Bronchial epithelial cell (primary cell): ENCODE measurements at regions not wholly inside any gene's neighbourhood (a gene's known extent, or its start where the extent isn't known, plus 50 kb on each side); places are given as distances from the start of the nearest gene placed in this dataset.
"Not testable (repeated sequence)": the region's sequence is repeated elsewhere in the genome, so short reads cannot be mapped to it uniquely, and the experiment has no call there.

Source experiments
- DNase-seq: peaks from one replicate; pipeline ENCODE4 v3.0.0-alpha.2; 2010; ENCODE audit warnings: low read depth
- FAIRE-seq: peaks from 2 replicates; lab custom pipeline; 2011; peaks lifted over from hg19 to GRCh38; lab: Jason Lieb, UNC
- H3K27me3 ChIP-seq: 2 replicates; pipeline ENCODE4 v1.5.1; 2011; ENCODE audit warnings: low read length; ENCODE audit not compliant: control insufficient read depth, insufficient read depth
- H3K36me3 ChIP-seq: 2 replicates; pipeline ENCODE4 v1.5.1; 2011; ENCODE audit warnings: low read length; ENCODE audit not compliant: control insufficient read depth, insufficient read depth
- H3K4me3 ChIP-seq: 2 replicates; pipeline ENCODE4 v1.5.1; 2011; ENCODE audit warnings: mild to moderate bottlenecking, low read depth, low read length, control low read depth
- TF ChIP-seq, protein P1 (sequence below): IDR thresholded peaks from 2 replicates; pipeline ENCODE4 v1.5.1; 2011; ENCODE audit warnings: mild to moderate bottlenecking, moderate library complexity, low read length, control low read depth, inconsistent platforms; ENCODE audit not compliant: insufficient read depth, severe bottlenecking

DNA sequence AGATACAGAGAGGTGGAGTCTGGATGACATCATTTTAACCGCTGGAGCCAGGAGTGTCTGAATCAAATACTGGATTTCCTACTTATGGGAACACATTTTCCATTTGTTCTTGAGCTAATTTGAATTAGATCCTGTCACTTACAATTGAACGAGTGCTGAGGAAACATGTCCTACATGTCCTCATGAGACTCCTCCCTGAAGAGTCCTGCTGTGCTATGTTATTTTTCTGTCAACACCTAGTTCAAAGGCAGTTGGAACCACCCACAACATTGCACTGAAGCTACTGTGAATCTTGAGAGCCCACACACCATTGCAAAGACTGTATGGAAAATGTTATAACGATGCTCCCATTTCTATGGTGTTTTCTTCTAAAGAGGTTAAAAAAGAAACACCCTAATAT, 123.5 kb upstream of the CRBN start:
- TF ChIP-seq, protein P1, sequence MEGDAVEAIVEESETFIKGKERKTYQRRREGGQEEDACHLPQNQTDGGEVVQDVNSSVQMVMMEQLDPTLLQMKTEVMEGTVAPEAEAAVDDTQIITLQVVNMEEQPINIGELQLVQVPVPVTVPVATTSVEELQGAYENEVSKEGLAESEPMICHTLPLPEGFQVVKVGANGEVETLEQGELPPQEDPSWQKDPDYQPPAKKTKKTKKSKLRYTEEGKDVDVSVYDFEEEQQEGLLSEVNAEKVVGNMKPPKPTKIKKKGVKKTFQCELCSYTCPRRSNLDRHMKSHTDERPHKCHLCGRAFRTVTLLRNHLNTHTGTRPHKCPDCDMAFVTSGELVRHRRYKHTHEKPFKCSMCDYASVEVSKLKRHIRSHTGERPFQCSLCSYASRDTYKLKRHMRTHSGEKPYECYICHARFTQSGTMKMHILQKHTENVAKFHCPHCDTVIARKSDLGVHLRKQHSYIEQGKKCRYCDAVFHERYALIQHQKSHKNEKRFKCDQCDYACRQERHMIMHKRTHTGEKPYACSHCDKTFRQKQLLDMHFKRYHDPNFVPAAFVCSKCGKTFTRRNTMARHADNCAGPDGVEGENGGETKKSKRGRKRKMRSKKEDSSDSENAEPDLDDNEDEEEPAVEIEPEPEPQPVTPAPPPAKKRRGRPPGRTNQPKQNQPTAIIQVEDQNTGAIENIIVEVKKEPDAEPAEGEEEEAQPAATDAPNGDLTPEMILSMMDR = no peak
- DNase-seq (no peak), FAIRE-seq (no peak)
- Histone ChIP-seq H3K36me3 (no peaks in the 10 kb centered on the region), H3K27me3 (no peaks in the 10 kb centered on the region), H3K4me3 (no peak overlapping the region)

DNA sequence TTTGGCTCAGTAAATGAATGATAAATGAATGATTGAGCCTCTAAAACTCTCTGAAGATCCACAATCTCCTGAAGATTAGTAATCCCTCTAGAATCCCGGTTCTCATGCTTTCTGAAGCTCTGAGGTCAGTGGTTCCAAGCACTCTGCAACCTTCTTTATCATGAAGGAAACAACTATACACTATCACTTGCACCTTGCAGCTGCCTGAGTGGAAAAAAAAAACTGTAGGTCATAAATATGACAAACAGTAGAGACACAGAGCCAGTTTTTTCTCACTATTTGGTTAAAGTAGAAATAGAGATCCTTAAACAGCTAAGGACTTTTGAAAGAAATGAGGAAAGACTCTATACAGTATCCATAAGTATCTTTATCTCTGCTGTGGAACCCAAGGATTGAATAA, 122.0 kb upstream of the CRBN start:
- Histone ChIP-seq H3K27me3 (no peaks in the 10 kb centered on the region), H3K36me3 (no peaks in the 10 kb centered on the region), H3K4me3 (no peak overlapping the region)
- TF ChIP-seq, protein P1 = no peak
- no peak for DNase-seq
- no peak for FAIRE-seq

DNA sequence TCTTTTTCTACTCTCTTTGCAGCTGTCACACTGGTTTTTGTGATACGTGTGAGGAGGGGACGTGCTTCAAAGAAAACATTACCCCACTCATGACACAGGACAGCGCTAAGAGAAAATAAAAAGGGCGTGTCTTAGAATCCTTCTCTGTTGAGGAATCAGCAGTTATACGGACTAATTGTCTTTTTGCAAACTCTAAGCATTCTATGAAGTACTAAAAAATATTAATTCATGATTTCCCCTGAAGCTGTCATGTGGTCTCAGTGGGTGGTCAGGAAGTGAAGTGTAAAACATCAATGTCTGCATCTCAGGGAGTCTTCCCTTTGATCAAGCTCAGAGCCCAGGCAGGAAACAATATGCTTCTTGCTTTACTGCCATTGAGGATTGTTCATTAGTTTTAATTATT, 117.5 kb upstream of the CRBN start:
- no peak for FAIRE-seq
- H3K27me3 ChIP-seq = no peaks in the 10 kb centered on the region
- H3K36me3 ChIP-seq = no peaks in the 10 kb centered on the region
- DNase-seq = no peak
- H3K4me3 ChIP-seq = no peak overlapping the region
- TF ChIP-seq, protein P1 = no peak

DNA sequence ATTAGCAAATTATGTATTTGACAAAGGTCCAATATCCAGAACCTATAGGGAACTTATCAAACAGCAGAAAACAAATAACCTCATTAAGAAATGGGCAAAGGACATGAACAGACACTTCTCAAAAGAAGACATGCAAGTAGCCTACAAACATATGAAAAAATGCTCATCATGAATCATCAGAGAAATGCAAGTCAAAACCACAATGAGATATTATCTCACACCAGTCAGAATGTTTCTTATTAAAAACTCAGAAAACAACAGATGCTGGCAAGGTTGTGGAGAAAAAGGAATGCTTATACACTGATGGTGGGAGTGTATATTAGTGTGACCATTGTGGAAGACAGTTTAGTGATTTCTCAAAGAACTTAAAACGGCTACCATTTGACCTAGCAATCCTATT, 116.1 kb upstream of the CRBN start:
- Histone ChIP-seq H3K27me3 (no peaks in the 10 kb centered on the region), H3K4me3 (no peak overlapping the region), H3K36me3 (no peaks in the 10 kb centered on the region)
- FAIRE-seq = no peak
- TF ChIP-seq, protein P1 = no peak
- no peak for DNase-seq

DNA sequence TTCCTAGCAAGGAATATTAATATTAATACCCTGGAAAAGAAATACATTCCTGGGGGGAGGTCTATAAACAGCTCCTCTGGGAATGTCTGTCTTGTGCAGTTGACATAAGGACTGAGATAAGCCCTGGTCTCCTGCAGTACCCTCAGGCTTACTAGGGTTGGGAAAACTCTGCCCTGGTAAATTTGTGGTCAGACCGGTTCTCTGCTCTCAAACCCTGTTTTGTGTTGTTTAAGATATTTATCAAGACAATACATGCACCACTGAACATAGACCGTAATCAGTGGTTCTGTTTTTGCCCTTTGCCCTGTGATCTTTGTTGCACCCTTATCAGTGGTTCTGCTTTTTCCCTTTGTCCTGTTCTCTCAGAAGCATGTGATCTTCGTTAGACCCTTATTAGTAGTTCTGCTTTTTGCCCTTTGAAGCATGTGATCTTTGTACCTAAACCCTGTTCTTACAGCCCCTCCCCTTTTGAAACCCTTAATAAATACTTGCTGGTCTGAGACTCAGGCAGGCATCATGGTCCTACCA, 112.3 kb upstream of the CRBN start:
- not testable (repeated sequence) for H3K27me3 ChIP-seq, H3K36me3 ChIP-seq

DNA sequence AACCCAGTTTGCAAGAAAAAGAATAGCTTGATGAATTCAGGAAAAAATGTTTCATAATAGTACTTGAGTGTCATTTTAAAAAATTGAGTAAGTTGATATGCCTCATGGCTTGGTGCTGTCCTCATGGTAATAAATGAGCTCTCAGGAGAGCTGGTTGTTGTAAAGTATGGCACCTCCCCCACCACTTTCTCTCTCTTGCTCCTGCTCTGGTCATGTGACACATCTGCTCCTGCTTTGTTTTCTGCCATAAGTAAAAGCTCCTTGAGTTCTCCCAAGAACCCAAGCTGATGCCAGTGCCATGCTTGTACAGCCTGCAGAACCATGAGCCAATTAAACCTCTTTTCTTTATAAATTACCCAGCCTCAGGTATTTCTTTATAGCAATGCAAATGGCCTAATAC, 108.8 kb upstream of the CRBN start:
- FAIRE-seq (no peak), DNase-seq (no peak)
- Histone ChIP-seq H3K27me3 (no peaks in the 10 kb centered on the region), H3K36me3 (no peaks in the 10 kb centered on the region), H3K4me3 (no peak overlapping the region)
- TF ChIP-seq, protein P1 = no peak

More for the DNA sequence above, 112.3 kb upstream of the CRBN start:
- DNase-seq, FAIRE-seq, H3K4me3 ChIP-seq: not testable (repeated sequence)
